HCEC 1CT (cell line): ENCODE measurements at regions not wholly inside any gene's neighbourhood (a gene's known extent, or its start where the extent isn't known, plus 50 kb on each side); places are given as distances from the start of the nearest gene placed in this dataset.
"Not testable (repeated sequence)": the region's sequence is repeated elsewhere in the genome, so short reads cannot be mapped to it uniquely, and the experiment has no call there.

Experiments used
- DNase-seq: peaks from one replicate; pipeline ENCODE4 v3.0.0-alpha.2; 2017

GRCh38 chr14:87030197-87030596 lies 962.8 kb downstream of the GALC start:
- DNase-seq = no peak

GRCh38 chr14:87020106-87020505 lies 972.9 kb downstream of the GALC start:
- DNase-seq = not testable (repeated sequence)

GRCh38 chr14:87018294-87018693 lies 974.7 kb downstream of the GALC start:
- DNase-seq = no peak

GRCh38 chr14:87017335-87017734 lies 975.6 kb downstream of the GALC start:
- no peak for DNase-seq

- no peak for DNase-seq
Measured at GRCh38 chr14:87014856-87015255, 978.1 kb downstream of the GALC start.

GRCh38 chr14:87013583-87013982 lies 979.4 kb downstream of the GALC start:
- DNase-seq = peak; percentile 69

- DNase-seq = no peak
Measured at GRCh38 chr14:87008965-87009364, 984.0 kb downstream of the GALC start.

GRCh38 chr14:87005280-87005679 lies 987.7 kb downstream of the GALC start:
- no peak for DNase-seq

GRCh38 chr14:87002776-87003175 lies 990.2 kb downstream of the GALC start:
- peak; percentile 43 for DNase-seq

GRCh38 chr14:87001333-87001732 lies 991.6 kb downstream of the GALC start:
- no peak for DNase-seq

- DNase-seq = no peak
Measured at GRCh38 chr14:87000081-87000480, 992.9 kb downstream of the GALC start.

- DNase-seq = no peak
Measured at GRCh38 chr14:86999036-86999435, 993.9 kb downstream of the GALC start.

- DNase-seq = peak; percentile 47
Measured at GRCh38 chr14:86997271-86997670, 995.7 kb downstream of the GALC start.

- no peak for DNase-seq
Measured at GRCh38 chr14:86990396-86990795, 1002.6 kb downstream of the GALC start.

- no peak for DNase-seq
Measured at GRCh38 chr14:86989285-86989684, 1003.7 kb downstream of the GALC start.

GRCh38 chr14:86987966-86988365 lies 1005.0 kb downstream of the GALC start:
- DNase-seq = no peak

GRCh38 chr14:86973177-86973576 lies 1019.8 kb downstream of the GALC start:
- DNase-seq = no peak

- no peak for DNase-seq
Measured at GRCh38 chr14:86971292-86971691, 1021.7 kb downstream of the GALC start.

- peak; percentile 9 for DNase-seq
Measured at GRCh38 chr14:86961106-86961716, 1031.8 kb downstream of the GALC start.

- no peak for DNase-seq
Measured at GRCh38 chr14:86955771-86956354, 1037.1 kb downstream of the GALC start.

- DNase-seq = no peak
Measured at GRCh38 chr14:86954623-86955022, 1038.4 kb downstream of the GALC start.

- no peak for DNase-seq
Measured at GRCh38 chr14:86946446-86946845, 1046.5 kb downstream of the GALC start.

- no peak for DNase-seq
Measured at GRCh38 chr14:86944434-86944833, 1048.5 kb downstream of the GALC start.

GRCh38 chr14:86943391-86944365 lies 1049.3 kb downstream of the GALC start:
- DNase-seq = no peak
